Chondrocyte (in vitro differentiated cells): ENCODE measurements at regions not wholly inside any gene's neighbourhood (a gene's known extent, or its start where the extent isn't known, plus 50 kb on each side); places are given as distances from the start of the nearest gene placed in this dataset.

Experiments used
- DNase-seq: peaks from one replicate; pipeline ENCODE4 v3.0.0; 2021; ENCODE audit warnings: mixed read lengths, low spot score
- H3K27ac Mint-ChIP-seq: one replicate; pipeline ENCODE4 v1.8.0; 2021; ENCODE audit warnings: mild to moderate bottlenecking, moderate library complexity, mixed read lengths; ENCODE audit not compliant: unreplicated experiment
- H3K27me3 Mint-ChIP-seq: 2 replicates; pipeline ENCODE4 v1.8.0; 2021; ENCODE audit warnings: low read depth, mixed read lengths
- H3K36me3 Mint-ChIP-seq: 2 replicates; pipeline ENCODE4 v1.8.0; 2021; ENCODE audit warnings: low read depth, mixed read lengths
- H3K4me1 Mint-ChIP-seq: 2 replicates; pipeline ENCODE4 v1.8.0; 2021; ENCODE audit warnings: low read depth, mild to moderate bottlenecking, mixed read lengths
- H3K4me3 Mint-ChIP-seq: one replicate; pipeline ENCODE4 v1.8.0; 2021; ENCODE audit warnings: mild to moderate bottlenecking, moderate library complexity, mixed read lengths; ENCODE audit not compliant: unreplicated experiment
- H3K9me3 Mint-ChIP-seq: 2 replicates; pipeline ENCODE4 v1.8.0; 2021; ENCODE audit warnings: low read depth, mixed read lengths
- TF ChIP-seq, protein P1 (sequence below): fragments of 200-600 bp; sonication (generic); IDR thresholded peaks from 2 replicates; pipeline ENCODE4 v1.5.0; 2021; ENCODE audit warnings: antibody characterized with exemption, mild to moderate bottlenecking, moderate library complexity

DNA sequence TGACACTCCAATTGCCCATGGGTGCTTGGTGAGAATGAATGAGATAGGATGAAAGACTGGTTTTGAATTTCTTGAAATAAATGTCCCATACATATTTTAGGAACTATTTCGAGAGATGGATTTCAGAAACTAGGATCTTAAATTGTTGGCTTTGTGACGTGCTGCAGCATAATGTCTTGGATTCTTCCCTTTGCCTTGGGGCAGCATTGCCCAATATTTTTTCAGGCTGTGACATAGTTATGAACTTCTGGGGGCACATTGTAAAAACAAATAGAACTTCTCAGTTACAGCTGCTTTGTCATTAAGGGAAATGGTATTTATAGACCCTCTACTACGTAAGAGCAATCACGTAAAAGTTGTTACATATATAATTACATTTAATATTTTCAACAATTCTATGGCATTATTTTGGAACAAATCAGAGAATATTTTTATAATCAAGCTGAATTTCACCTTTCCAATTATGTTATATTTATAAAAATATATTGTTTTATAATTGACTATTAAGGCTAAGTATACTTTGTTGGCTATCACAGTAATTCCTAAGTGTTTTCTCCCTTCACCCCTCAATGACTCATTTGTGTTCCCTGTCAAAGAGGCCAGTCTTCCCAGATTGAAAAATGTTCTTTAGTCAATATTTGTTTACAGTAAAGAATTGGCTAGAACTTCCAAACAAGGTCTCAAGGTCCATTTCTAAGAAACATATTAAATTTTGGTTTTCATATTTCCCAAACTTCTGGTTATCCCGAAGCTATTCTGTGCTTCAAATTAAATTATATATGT lies 1388.3 kb upstream of the ACO1 start:
- TF ChIP-seq, protein P1, sequence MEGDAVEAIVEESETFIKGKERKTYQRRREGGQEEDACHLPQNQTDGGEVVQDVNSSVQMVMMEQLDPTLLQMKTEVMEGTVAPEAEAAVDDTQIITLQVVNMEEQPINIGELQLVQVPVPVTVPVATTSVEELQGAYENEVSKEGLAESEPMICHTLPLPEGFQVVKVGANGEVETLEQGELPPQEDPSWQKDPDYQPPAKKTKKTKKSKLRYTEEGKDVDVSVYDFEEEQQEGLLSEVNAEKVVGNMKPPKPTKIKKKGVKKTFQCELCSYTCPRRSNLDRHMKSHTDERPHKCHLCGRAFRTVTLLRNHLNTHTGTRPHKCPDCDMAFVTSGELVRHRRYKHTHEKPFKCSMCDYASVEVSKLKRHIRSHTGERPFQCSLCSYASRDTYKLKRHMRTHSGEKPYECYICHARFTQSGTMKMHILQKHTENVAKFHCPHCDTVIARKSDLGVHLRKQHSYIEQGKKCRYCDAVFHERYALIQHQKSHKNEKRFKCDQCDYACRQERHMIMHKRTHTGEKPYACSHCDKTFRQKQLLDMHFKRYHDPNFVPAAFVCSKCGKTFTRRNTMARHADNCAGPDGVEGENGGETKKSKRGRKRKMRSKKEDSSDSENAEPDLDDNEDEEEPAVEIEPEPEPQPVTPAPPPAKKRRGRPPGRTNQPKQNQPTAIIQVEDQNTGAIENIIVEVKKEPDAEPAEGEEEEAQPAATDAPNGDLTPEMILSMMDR: no peak
- H3K27ac Mint-ChIP-seq: no peak overlapping the region
- peaks cover 11% of the 10 kb centered on the region for H3K9me3 Mint-ChIP-seq
- no peak for DNase-seq
- H3K4me3 Mint-ChIP-seq: no peak overlapping the region
- H3K27me3 Mint-ChIP-seq: no peaks in the 10 kb centered on the region
- H3K4me1 Mint-ChIP-seq: no peaks in the 10 kb centered on the region
- no peaks in the 10 kb centered on the region for H3K36me3 Mint-ChIP-seq

DNA sequence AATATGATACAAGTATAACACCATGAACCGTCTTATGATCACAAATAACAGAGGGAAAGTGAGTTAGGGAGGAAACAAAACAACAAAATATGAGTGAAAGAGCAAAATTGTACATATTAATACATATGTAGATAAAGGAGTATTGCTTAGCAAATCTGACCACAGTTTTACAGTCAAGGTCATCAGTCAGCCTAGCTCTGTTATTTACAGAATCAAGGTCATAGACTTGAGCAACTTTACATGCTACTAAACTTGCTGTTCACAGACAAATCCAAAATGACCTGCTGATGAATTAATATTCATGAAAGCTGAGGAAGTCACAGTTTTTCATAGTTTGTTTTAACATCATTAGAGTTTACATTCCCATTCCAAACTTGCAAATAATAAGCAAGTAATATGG lies 1387.7 kb upstream of the ACO1 start:
- Mint-ChIP-seq H3K27me3 (no peaks in the 10 kb centered on the region), H3K4me1 (no peaks in the 10 kb centered on the region)
- TF ChIP-seq, protein P1: no peak

GRCh38 chr9:30997291-30997690 lies 1387.2 kb upstream of the ACO1 start:
- Mint-ChIP-seq H3K4me3 (no peak overlapping the region), H3K9me3 (peaks cover 18% of the 10 kb centered on the region), H3K27me3 (no peaks in the 10 kb centered on the region), H3K27ac (no peak overlapping the region), H3K4me1 (no peaks in the 10 kb centered on the region), H3K36me3 (no peaks in the 10 kb centered on the region)
- TF ChIP-seq, protein P1: no peak
- no peak for DNase-seq

More for the DNA sequence above, 1387.7 kb upstream of the ACO1 start:
- H3K27ac Mint-ChIP-seq: no peak overlapping the region
- H3K4me3 Mint-ChIP-seq: no peak overlapping the region
- DNase-seq: no peak
- H3K9me3 Mint-ChIP-seq: peaks cover 14% of the 10 kb centered on the region
- H3K36me3 Mint-ChIP-seq: no peaks in the 10 kb centered on the region

- TF ChIP-seq, protein P1: no peak
- no peak overlapping the region for H3K4me3 Mint-ChIP-seq
- H3K9me3 Mint-ChIP-seq: peaks cover 28% of the 10 kb centered on the region
- no peaks in the 10 kb centered on the region for H3K4me1 Mint-ChIP-seq
- H3K27ac Mint-ChIP-seq: no peak overlapping the region
- no peaks in the 10 kb centered on the region for H3K36me3 Mint-ChIP-seq
- DNase-seq: no peak
- no peaks in the 10 kb centered on the region for H3K27me3 Mint-ChIP-seq
These were observed 1379.3 kb upstream of the ACO1 start for GRCh38 chr9:31005086-31005665.

- TF ChIP-seq, protein P1: no peak
- no peak for DNase-seq
- Mint-ChIP-seq H3K4me3 (no peak overlapping the region), H3K9me3 (peaks cover 13% of the 10 kb centered on the region), H3K27ac (no peak overlapping the region), H3K4me1 (no peaks in the 10 kb centered on the region), H3K27me3 (peaks cover 3% of the 10 kb centered on the region), H3K36me3 (no peaks in the 10 kb centered on the region)
These were observed 1371.1 kb upstream of the ACO1 start for GRCh38 chr9:31013371-31013770.
